GM18858 (cell line): ENCODE measurements at regions not wholly inside any gene's neighbourhood (a gene's known extent, or its start where the extent isn't known, plus 50 kb on each side); places are given as distances from the start of the nearest gene placed in this dataset.

ENCODE experiments used
- ATAC-seq: cut with Tn5 transposase; IDR thresholded peaks from one replicate; pipeline ENCODE4 v1.9.1; 2021; ENCODE audit not compliant: unreplicated experiment

DNA sequence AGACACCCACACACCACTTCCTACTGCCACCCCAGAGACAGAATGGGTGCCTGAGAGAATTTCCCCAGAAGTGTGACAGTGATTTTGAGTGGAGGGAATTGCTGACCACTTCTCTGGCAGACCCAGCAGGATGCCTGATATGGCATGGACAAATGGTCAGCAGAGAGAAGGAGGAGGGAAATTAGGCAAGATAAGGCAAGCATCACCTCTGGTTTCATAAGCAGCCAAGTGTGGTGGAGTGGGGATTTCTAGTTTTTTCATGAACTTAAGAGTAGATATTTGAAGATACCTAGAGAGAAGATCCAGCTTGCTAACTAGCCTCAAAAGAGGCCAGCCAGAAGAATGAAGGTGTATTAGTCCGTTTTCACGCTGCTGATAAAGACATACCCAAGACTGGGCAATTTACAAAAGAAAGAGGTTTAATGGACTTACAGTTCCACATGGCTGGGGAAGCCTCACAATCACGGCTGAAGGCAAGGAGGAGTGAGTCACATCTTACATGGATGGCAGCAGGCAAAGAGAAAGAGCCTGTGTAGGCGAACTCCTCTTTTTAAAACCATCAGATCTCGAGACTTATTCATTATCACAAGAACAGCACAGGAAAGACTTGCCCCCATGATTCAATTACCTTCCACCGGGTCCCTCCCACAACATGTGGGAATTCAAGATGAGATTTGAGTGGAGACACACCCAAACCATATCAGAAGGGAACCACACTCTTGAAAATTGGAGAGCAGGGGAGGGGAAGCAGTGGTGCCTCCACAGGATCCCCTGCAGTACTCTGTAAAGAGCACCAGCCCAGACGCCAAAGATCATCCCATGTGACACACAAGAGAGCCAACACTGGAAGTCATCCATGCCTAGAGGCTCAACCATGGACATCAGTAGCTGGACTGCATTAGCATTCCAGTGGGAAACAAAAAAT lies 64.2 kb downstream of the RBM43 start:
- ATAC-seq = no peak

GRCh38 chr2:151193576-151193975 lies 68.1 kb downstream of the RBM43 start:
- no peak for ATAC-seq

GRCh38 chr2:151192681-151193080 lies 69.0 kb downstream of the RBM43 start:
- no peak for ATAC-seq

DNA sequence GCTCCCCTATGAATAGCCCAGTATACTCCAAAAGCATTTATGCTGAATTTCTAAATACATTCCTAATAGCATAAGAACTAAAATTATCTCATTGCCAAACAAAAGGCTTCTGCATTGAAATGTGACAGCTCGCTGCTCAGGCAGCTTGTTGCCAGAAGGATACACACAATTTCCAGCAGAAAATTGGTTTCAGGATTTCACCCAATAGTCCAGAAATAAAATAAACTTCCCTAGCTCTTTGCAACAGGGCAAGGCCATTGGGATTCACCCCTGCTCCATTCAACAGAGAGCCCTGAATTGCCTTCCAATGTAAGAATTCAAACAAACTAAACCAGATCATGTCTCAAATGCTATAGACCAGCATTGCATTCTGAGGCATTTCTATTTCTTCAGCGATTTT lies 70.7 kb downstream of the RBM43 start:
- ATAC-seq = no peak

DNA sequence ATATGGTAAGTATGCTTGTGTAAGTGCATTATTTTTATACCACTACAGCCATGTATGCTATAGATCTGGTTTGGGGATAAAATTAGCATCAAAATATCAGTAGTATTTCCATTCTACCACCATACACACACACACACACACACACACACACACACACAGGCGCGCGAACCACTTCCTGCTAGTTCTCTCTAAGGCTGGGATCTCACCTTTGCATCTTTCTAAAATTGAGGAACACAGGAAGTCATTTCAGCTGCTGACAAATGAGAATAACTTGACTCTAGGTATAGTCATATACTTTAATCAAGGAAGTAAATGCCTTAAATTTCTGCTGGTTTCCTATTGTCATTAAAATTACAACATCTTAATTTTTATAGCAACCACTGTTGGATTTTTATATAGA lies 72.5 kb downstream of the RBM43 start:
- no peak for ATAC-seq

DNA sequence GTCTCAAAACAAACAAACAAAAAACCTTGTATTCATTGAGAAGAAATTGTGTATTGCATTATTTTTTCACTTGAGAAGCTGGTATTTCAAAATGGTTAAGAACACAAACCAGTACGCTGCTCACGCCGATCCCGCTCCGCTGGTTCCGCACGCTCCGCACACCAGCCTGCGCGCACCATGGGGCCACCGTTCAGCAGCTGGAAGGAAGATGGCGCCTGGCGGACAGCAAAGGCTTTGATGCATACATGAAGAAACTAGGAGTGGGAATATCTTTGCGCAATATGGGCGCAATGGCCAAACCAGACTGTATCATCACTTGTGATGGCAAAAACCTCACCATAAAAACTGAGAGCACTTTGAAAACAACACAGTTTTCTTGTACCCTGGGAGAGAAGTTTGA lies 75.7 kb downstream of the RBM43 start:
- no peak for ATAC-seq

DNA sequence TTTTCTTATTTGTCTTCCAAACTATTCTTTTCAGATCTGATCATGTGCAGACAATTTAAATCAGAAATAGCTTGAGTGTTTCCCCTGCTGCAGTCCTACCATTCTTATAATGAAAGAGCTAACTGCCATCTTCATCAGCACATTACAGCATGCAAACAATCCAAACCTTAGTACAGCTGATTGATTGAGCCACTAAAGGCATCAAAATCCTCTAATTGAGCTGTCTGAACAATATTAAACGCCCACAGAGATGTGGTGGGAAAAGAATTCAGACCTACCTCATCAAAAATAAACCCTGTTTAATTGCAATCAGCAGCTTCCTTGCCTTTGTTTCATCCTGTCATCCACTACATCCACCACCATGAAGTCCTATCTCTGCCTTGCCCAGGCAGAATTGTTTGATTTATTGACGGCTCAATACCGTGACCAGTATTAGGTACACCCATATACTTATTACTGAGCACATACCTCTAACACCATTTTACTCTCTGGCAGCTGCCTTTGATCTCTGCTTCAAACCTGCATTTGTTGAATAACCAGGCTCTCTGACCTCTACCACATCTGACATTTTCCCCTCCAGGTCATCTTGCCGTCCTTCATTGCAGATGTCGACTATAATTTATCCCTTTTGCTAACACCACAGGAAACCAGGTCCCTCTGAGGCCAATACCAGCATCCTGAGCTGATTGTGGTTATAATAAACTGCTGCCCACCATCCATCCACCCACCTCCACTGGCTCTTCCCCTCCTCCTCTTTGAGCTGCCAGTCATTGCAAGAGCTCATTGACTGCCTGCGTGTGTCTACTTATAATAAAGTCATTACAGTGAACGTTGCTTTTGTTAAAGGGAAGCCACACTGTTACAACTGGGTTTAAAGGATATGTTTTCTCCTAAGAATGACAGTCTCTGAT lies 78.5 kb downstream of the RBM43 start:
- ATAC-seq = no peak

DNA sequence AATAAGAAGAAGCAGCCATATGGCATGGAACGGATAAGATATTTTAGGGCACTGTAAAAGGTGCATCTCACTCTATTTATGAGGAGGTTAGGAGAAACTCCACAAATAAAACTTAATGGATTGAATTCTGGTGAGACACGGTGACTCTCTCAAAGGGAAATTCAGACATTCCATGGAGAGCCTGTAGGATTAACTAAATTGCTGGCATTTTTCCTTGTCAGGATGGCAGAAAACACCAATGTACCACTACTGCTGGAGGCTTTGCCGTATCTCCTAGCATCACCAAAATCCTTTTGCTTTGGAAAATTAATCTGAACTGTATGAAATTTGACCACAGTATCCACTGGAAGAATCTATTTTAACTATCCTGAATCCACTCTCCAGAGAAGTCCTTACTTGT lies 79.3 kb downstream of the RBM43 start:
- no peak for ATAC-seq

GRCh38 chr2:151181524-151181923 lies 80.1 kb downstream of the RBM43 start:
- no peak for ATAC-seq

GRCh38 chr2:151180123-151180522 lies 81.5 kb downstream of the RBM43 start:
- no peak for ATAC-seq

GRCh38 chr2:151178207-151178606 lies 83.5 kb downstream of the RBM43 start:
- no peak for ATAC-seq

- ATAC-seq = no peak
Observed at GRCh38 chr2:151177756-151178155, 83.9 kb downstream of the RBM43 start.

DNA sequence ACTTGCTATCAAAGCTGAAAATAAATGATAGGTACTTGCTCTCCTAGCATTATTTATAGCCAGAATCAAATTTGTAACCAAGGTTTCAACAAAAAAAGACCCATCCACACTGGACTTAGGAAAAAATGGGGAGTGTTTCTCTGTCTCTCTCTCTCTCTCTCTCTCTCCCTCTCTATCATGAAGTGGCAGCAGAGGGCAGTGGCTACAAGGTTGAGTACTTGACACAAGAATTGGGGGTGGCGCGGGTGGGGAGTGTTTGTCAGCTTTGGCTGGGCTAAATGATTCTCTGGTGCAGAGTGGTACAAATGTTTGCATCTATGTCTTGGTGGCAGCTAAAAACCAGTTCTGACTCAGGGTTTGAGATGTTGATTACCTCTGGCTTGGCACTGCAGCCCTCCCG lies 85.0 kb downstream of the RBM43 start:
- ATAC-seq = no peak

DNA sequence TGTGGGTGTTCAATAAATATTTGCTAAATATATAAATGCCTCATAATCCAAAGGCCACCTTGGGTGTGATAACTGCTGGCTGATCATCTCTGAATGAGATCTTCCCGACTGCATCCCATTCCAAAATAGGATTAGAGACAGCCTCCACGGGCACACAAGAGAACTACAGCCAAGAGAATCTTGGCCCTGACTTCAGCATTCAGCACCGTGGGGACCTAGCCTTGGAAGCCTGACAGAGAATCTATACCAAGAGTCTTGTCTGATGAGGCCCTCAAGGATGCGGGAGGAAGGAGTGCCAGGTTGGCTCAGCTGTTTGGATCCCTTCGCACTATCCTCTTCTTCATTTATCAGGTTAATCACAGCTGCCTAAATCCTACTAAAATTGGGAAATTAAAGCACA lies 85.8 kb downstream of the RBM43 start:
- ATAC-seq = no peak

DNA sequence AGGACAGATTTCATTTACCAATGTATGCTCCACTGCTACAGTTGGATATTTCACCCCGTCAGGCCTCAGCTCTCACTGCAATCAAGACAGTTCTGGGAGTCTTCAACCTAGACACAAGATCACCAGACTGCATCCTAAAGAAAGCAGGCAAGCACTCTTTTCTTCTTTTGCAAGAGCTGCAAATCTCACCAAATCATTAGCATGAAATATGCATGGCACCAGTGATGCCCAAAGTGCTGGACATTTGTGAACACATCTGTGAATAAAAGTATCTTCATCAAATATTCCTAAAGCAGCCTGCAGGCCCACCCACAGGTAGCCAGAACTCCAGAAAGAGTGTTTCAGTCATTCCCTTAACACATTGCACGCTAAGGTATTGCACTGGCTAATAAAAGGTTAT lies 87.5 kb downstream of the RBM43 start:
- no peak for ATAC-seq

DNA sequence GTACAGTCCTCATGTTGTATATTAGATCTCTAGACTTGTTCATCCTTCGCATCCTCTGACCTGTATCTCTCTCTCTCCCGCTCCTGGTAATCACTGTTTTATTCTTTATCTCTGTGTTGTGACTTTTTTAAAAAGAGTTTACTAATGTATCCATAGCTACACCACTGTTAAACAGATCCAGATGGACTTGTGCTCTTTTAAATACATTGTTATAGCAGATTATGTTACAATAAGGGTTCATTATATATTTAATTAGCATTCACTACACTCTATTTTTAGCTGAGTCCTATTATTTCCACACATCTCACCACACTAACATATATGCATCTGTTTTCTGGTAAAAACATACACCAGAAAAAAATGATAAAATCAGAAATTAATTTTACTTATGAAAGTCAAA lies 90.5 kb downstream of the RBM43 start:
- ATAC-seq = no peak

DNA sequence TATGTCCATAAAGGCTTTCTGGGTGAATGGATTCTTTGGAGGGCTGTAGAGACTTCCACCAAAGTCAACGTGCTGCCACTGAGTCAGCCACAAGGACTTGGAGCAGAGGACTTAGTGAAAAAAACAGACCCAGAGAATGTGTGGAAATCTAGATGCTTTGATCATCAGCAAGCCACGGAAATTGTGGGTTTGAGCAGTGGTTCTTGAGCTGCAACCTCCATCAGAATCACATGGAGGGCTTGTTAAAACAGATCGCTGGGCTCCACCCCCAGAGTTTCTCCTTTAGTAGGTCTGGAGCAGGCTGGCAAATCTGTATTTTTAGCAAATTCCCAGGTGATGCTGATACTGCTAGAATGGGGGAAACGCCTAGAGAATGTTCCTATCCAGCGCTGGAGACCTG lies 95.3 kb downstream of the RBM43 start:
- no peak for ATAC-seq

DNA sequence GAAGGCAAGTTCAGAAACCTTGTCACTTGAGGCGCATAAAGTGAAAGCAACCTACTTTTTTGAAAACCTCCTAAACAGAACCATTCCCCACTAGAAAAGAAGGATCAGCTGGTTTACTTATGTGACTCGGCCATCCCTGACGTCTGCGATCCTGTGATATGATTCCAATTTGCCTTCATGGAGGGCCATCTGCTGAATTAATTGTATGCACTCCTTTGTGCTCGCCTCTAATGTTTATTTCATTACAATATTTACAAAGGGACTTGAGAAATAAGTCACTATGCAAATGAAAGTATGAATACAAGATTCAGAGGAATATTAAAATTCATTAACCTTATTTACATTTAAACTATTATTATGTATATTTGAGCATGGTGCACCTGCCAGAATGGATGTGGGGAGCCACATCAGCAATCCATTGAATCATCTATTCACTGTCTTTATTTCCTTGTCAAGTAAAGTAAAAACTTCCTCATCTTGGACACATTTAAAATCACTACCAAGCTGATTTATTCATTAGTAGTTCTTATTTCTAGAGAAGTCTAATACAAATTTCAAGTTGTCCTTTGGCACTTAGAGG lies 96.5 kb downstream of the RBM43 start:
- no peak for ATAC-seq

DNA sequence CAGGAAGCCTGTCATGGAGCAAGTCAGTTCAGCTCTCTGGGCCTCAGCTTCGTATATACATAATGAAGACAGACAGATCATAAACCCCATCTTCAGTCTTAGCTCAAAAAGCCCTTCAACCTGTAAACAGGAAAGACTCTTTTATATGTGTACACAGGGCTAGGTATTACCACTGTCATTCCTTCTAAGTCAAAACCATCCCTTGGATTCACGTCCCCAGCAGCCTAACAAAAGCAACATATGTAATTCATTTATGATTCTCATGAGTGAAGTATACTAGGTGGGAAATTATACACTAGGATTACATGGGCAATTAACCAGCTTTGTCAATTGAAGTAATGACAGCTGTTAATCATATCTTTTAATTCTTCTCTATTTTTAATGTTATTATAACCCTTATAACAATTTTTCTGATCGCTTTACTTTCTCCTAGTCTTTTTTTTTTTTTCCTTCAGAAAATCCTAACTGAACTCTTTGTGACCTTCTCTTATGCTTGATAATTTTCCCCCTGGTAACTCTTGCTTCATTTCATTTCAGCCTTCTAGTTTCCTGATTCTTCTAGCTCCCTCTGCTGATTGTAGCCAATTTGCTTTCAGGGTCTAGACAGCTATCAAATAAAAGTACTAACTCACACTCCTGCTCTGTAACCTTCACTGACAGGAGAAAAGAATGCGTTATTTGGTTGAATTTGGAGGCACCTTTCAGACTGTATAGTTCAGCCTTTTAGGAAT lies 99.7 kb downstream of the RBM43 start:
- ATAC-seq = no peak

DNA sequence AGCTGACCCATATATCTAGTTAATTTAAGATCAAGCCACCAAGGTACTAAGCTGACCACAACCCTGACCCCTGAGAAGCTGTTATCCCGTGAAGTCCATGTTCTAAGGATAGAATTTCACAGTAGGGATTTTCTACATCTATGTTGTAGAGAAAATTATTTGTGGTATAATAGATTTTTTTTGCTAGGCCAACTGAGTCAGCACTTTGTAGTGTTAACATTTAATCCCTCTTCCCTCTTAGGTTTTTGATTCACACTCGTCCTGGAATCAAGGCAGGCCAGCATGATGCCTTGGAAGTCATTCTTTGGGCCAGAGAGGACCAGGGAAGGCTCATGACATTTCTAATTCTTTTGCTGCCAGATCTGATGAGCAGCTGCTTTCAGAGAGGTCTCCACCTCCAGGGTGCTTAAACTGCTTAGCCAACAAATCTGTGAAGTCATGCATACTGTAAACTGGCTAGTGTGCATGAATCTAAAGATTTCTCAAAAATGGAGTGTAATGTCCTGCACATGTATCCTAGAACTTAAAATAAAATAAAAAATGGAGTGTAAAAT lies 102.5 kb downstream of the RBM43 start:
- no peak for ATAC-seq
